HG02970 (cell line): ENCODE measurements at regions not wholly inside any gene's neighbourhood (a gene's known extent, or its start where the extent isn't known, plus 50 kb on each side); places are given as distances from the start of the nearest gene placed in this dataset.
"Not testable (repeated sequence)": the region's sequence is repeated elsewhere in the genome, so short reads cannot be mapped to it uniquely, and the experiment has no call there.

Experiments
- ATAC-seq: cut with Tn5 transposase; IDR thresholded peaks from one replicate; pipeline ENCODE4 v1.9.1; 2021; ENCODE audit warnings: mild to moderate bottlenecking, moderate library complexity, moderate number of reproducible peaks; ENCODE audit not compliant: unreplicated experiment, low FRiP score

GRCh38 chr12:91523831-91524230, 341.2 kb upstream of the DCN start:
- no peak for ATAC-seq

- no peak for ATAC-seq
These were observed 334.1 kb upstream of the DCN start for GRCh38 chr12:91516695-91517047.

GRCh38 chr12:91515944-91516694, 333.5 kb upstream of the DCN start:
- ATAC-seq: no peak

- no peak for ATAC-seq
These were observed 330.7 kb upstream of the DCN start for GRCh38 chr12:91513313-91513712.

GRCh38 chr12:91511795-91512420, 329.3 kb upstream of the DCN start:
- ATAC-seq: no peak

- ATAC-seq: no peak
These were observed 325.1 kb upstream of the DCN start for GRCh38 chr12:91507754-91508153.

- ATAC-seq: no peak
These were observed 323.8 kb upstream of the DCN start for GRCh38 chr12:91506452-91506851.

- no peak for ATAC-seq
These were observed 322.4 kb upstream of the DCN start for GRCh38 chr12:91505006-91505405.

- ATAC-seq: no peak
These were observed 319.6 kb upstream of the DCN start for GRCh38 chr12:91502208-91502607.

- no peak for ATAC-seq
These were observed 313.7 kb upstream of the DCN start for GRCh38 chr12:91496337-91496736.

GRCh38 chr12:91493308-91493707, 310.7 kb upstream of the DCN start:
- ATAC-seq: no peak

GRCh38 chr12:91492648-91493047, 310.0 kb upstream of the DCN start:
- no peak for ATAC-seq

- no peak for ATAC-seq
These were observed 308.2 kb upstream of the DCN start for GRCh38 chr12:91490667-91491311.

GRCh38 chr12:91483471-91483985, 300.9 kb upstream of the DCN start:
- no peak for ATAC-seq

GRCh38 chr12:91482231-91482630, 299.6 kb upstream of the DCN start:
- no peak for ATAC-seq

GRCh38 chr12:91478500-91478899, 295.9 kb upstream of the DCN start:
- ATAC-seq: no peak

GRCh38 chr12:91467686-91468085, 285.1 kb upstream of the DCN start:
- ATAC-seq: no peak

GRCh38 chr12:91461061-91461460, 278.4 kb upstream of the DCN start:
- no peak for ATAC-seq

- no peak for ATAC-seq
These were observed 277.9 kb upstream of the DCN start for GRCh38 chr12:91460469-91460868.

GRCh38 chr12:91455321-91455720, 272.7 kb upstream of the DCN start:
- no peak for ATAC-seq

- no peak for ATAC-seq
These were observed 271.6 kb upstream of the DCN start for GRCh38 chr12:91454179-91454578.

GRCh38 chr12:91452464-91452863, 269.8 kb upstream of the DCN start:
- not testable (repeated sequence) for ATAC-seq
